GM10248 (cell line): ENCODE measurements at regions not wholly inside any gene's neighbourhood (a gene's known extent, or its start where the extent isn't known, plus 50 kb on each side); places are given as distances from the start of the nearest gene placed in this dataset.
"Not testable (repeated sequence)": the region's sequence is repeated elsewhere in the genome, so short reads cannot be mapped to it uniquely, and the experiment has no call there.

Experiments
- CTCF ChIA-PET: fragments of 300-600 bp; sonication (Branson Sonifier 250); formaldehyde crosslinking; extraction: SDS; loops from one replicate; lab custom pipeline; 2021; ENCODE audit warnings: antibody characterized with exemption; lab: Yijun Ruan, JAX
- POLR2A ChIA-PET: fragments of 350-650 bp; sonication (Branson Sonifier 250); formaldehyde crosslinking; extraction: SDS; loops from one replicate; lab custom pipeline; 2020; ENCODE audit warnings: antibody characterized with exemption; lab: Yijun Ruan, JAX
- DNase-seq: peaks from one replicate; pipeline ENCODE4 v3.0.0; 2012; ENCODE audit errors: extremely low spot score
- TF ChIP-seq, protein P1 (sequence below): IDR thresholded peaks from 2 replicates; pipeline ENCODE4 v1.5.1; 2012; ENCODE audit warnings: mild to moderate bottlenecking, low read depth; ENCODE audit errors: extremely low read depth, missing control alignments, control extremely low read depth

DNA sequence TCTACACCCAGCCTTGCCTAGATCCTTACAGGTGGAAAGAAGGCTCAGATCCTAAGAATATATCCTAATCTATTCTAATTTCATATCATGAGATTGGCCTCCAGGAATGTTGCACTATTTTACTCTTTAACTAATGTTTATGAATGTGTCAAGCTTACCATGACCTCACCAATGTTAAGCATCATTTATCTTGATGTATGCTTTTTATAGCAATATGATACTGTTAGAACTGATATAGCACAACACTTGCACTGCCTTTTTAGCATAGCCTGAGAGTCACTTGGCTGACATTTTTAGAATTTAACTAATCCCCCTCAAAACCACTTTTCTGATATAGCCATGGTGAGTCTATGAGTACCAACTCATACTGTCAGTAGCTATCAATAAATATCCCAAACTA lies 191.5 kb upstream of the NR2F2 start:
- no peak for DNase-seq
- POLR2A ChIA-PET = no interaction called here
- TF ChIP-seq, protein P1, sequence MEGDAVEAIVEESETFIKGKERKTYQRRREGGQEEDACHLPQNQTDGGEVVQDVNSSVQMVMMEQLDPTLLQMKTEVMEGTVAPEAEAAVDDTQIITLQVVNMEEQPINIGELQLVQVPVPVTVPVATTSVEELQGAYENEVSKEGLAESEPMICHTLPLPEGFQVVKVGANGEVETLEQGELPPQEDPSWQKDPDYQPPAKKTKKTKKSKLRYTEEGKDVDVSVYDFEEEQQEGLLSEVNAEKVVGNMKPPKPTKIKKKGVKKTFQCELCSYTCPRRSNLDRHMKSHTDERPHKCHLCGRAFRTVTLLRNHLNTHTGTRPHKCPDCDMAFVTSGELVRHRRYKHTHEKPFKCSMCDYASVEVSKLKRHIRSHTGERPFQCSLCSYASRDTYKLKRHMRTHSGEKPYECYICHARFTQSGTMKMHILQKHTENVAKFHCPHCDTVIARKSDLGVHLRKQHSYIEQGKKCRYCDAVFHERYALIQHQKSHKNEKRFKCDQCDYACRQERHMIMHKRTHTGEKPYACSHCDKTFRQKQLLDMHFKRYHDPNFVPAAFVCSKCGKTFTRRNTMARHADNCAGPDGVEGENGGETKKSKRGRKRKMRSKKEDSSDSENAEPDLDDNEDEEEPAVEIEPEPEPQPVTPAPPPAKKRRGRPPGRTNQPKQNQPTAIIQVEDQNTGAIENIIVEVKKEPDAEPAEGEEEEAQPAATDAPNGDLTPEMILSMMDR = no peak
- CTCF ChIA-PET = interaction anchor here (1.1 kb wide), 1 partner anchor 15 kb away, joined by 3 read pairs; no protein-coding TSS in a partner anchor

DNA sequence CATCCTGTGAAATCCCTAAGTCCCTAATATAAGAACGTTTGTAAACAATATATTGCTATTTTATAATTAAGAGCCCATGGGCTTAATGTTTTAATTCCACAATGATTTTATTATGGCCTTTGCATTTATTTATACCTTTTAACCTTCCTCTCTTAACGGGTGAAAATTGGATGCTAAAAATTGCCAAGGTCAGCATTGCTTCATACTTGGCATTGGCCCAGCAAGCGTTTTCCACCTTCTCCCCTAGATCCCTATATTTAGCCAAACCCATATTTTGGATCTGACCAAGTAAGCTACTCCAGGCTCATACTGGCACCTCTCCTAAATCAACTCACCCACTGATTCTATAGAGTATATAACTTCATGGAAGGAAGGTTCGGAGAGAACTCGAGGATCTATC lies 188.0 kb upstream of the NR2F2 start:
- CTCF ChIA-PET = no interaction called here
- no peak for DNase-seq
- POLR2A ChIA-PET = no interaction called here
- TF ChIP-seq, protein P1 = no peak

DNA sequence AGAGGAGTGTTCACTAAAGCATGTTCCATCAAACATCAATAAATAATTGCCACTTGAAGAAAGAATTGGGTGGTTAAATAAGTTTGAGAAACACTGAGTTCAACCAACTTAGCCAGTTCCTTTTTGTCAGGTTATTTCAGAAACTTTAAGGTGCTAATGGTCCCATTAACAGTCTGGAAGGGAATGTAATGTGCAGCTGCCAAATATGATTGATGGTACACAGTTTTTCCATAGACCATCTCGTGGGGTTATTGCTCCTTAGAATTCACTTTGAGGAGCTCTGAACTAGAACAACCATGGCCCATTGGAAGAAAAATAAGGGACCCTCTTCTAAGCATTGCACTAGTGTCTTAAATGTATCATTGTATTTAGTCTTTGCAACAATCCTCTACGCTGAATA lies 185.8 kb upstream of the NR2F2 start:
- no peak for DNase-seq
- ChIA-PET CTCF (interaction anchor here (1.0 to 1.6 kb wide), 3 partner anchors 9 to 23 kb away, joined by 3 to 4 read pairs (median 3); no protein-coding TSS in a partner anchor), POLR2A (no interaction called here)
- TF ChIP-seq, protein P1 = no peak

GRCh38 chr15:96146726-96147125 lies 183.8 kb upstream of the NR2F2 start:
- TF ChIP-seq, protein P1 = no peak
- DNase-seq = no peak
- ChIA-PET POLR2A (no interaction called here), CTCF (no interaction called here)

GRCh38 chr15:96147267-96147666 lies 183.2 kb upstream of the NR2F2 start:
- ChIA-PET POLR2A (no interaction called here), CTCF (no interaction called here)
- no peak for DNase-seq
- TF ChIP-seq, protein P1 = no peak

- TF ChIP-seq, protein P1 = no peak
- ChIA-PET CTCF (interaction anchor here (0.8 kb wide), 1 partner anchor 12 kb away, joined by 4 read pairs; no protein-coding TSS in a partner anchor), POLR2A (no interaction called here)
- DNase-seq = no peak
Observed at GRCh38 chr15:96150254-96150653, 180.2 kb upstream of the NR2F2 start.

GRCh38 chr15:96151749-96152148 lies 178.8 kb upstream of the NR2F2 start:
- DNase-seq, POLR2A ChIA-PET, CTCF ChIA-PET: not testable (repeated sequence)
